Mesendoderm (in vitro differentiated cells): ENCODE measurements at regions not wholly inside any gene's neighbourhood (a gene's known extent, or its start where the extent isn't known, plus 50 kb on each side); places are given as distances from the start of the nearest gene placed in this dataset.

ENCODE experiments used
- DNase-seq: peaks from one replicate; pipeline ENCODE4 v3.0.0; 2013
- H2AK5ac ChIP-seq: 2 replicates; pipeline ENCODE4 v1.6.1; 2013; ENCODE audit warnings: low read length, inconsistent platforms
- H2BK120ac ChIP-seq: 2 replicates; pipeline ENCODE4 v1.6.1; 2013; ENCODE audit warnings: low read depth, mild to moderate bottlenecking, low read length, moderate library complexity, mixed read lengths
- H2BK15ac ChIP-seq: replicated peaks from 2 replicates; pipeline ENCODE4 v1.6.1; 2013; ENCODE audit warnings: low read depth, mild to moderate bottlenecking, moderate library complexity
- H2BK5ac ChIP-seq: 2 replicates; pipeline ENCODE4 v1.6.1; 2013; ENCODE audit warnings: low read length, inconsistent platforms
- H3K18ac ChIP-seq: 2 replicates; pipeline ENCODE4 v1.6.1; 2013; ENCODE audit warnings: mild to moderate bottlenecking, low read length, mixed read lengths
- H3K23ac ChIP-seq: one replicate; pipeline ENCODE4 v1.6.1; 2013; ENCODE audit warnings: low read length
- H3K27ac ChIP-seq: 2 replicates; pipeline ENCODE4 v1.5.1; 2013; ENCODE audit warnings: low read depth, mild to moderate bottlenecking, inconsistent platforms, low read length, moderate library complexity
- H3K27me3 ChIP-seq: 2 replicates; pipeline ENCODE4 v1.6.1; 2013; ENCODE audit warnings: low read length, control low read depth, mild to moderate bottlenecking, inconsistent platforms; ENCODE audit not compliant: insufficient read depth, poor library complexity
- H3K36me3 ChIP-seq: 2 replicates; pipeline ENCODE4 v1.6.1; 2013; ENCODE audit warnings: low read length, inconsistent platforms; ENCODE audit not compliant: control insufficient read depth, insufficient read depth
- H3K4ac ChIP-seq: one replicate; pipeline ENCODE4 v1.6.1; 2013; ENCODE audit warnings: low read depth, mild to moderate bottlenecking, low read length, moderate library complexity
- H3K4me1 ChIP-seq: 2 replicates; pipeline ENCODE4 v1.6.1; 2013; ENCODE audit warnings: low read depth, low read length, inconsistent platforms; ENCODE audit not compliant: control insufficient read depth
- H3K4me2 ChIP-seq: 2 replicates; pipeline ENCODE4 v1.6.1; 2013; ENCODE audit warnings: low read length
- H3K4me3 ChIP-seq: 2 replicates; pipeline ENCODE4 v1.5.1; 2013; ENCODE audit warnings: mild to moderate bottlenecking, low read length
- H3K56ac ChIP-seq: one replicate; pipeline ENCODE4 v1.6.1; 2013; ENCODE audit warnings: low read length
- H3K79me1 ChIP-seq: 2 replicates; pipeline ENCODE4 v1.6.1; 2013; ENCODE audit warnings: low read length, inconsistent platforms
- H3K79me2 ChIP-seq: 2 replicates; pipeline ENCODE4 v1.6.1; 2013; ENCODE audit warnings: mild to moderate bottlenecking, low read length; ENCODE audit not compliant: control insufficient read depth, insufficient read depth
- H3K9ac ChIP-seq: 2 replicates; pipeline ENCODE4 v1.6.1; 2013; ENCODE audit warnings: low read length, inconsistent platforms
- H4K5ac ChIP-seq: one replicate; pipeline ENCODE4 v1.6.1; 2013; ENCODE audit warnings: low read length
- H4K8ac ChIP-seq: one replicate; pipeline ENCODE4 v1.6.1; 2013; ENCODE audit warnings: low read depth, mild to moderate bottlenecking, control low read depth, low read length, moderate library complexity
- WGBS: extraction: QIAGEN DNeasy Blood & Tissue Kit; methylation state at CpG from one replicate; pipeline ENCODE4 v1.1.7; 2013; ENCODE audit warnings: low lambda C conversion rate, missing lambda C conversion rate; ENCODE audit not compliant: insufficient coverage; ENCODE audit errors: extremely low coverage; 5-methylcytosine and 5-hydroxymethylcytosine counted together

DNA sequence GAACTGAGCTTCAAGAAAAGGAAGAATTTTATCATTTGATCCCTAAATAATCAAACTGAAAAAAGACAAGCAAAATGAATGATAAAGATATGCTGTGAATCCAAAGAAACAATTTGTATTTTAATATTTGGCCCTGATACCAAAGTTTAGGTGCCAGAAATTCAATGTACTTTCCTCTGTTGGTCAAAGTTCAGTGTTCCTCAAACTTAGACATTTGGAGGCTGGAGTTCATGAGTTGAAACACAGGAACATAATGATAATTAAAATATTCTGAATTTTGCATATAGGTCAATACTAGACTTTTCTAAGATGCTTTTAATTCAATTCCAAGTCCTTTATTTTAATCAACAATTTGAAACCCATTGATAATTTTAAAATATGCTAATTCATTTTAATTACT is 1007.7 kb upstream of the ATXN7L3B start:
- H3K4me1 ChIP-seq = no peaks in the 10 kb centered on the region
- H2BK15ac ChIP-seq = no peak overlapping the region
- no peak overlapping the region for H2BK120ac ChIP-seq
- no peaks in the 10 kb centered on the region for H3K36me3 ChIP-seq
- no peak overlapping the region for H3K4ac ChIP-seq
- no peak overlapping the region for H2AK5ac ChIP-seq
- no peak overlapping the region for H3K9ac ChIP-seq
- no peak for DNase-seq
- H3K4me2 ChIP-seq = no peak overlapping the region
- H4K5ac ChIP-seq = no peak overlapping the region
- H3K18ac ChIP-seq = no peak overlapping the region
- H3K23ac ChIP-seq = no peak overlapping the region
- no peaks in the 10 kb centered on the region for H3K27me3 ChIP-seq
- H4K8ac ChIP-seq = no peak overlapping the region
- no peak overlapping the region for H3K56ac ChIP-seq
- no peak overlapping the region for H2BK5ac ChIP-seq
- no peak overlapping the region for H3K27ac ChIP-seq
- no peaks in the 10 kb centered on the region for H3K79me1 ChIP-seq
- H3K79me2 ChIP-seq = no peaks in the 10 kb centered on the region
- H3K4me3 ChIP-seq = no peak overlapping the region

GRCh38 chr12:73531752-73532151 is 1005.9 kb upstream of the ATXN7L3B start:
- no peaks in the 10 kb centered on the region for H3K27me3 ChIP-seq
- no peak overlapping the region for H2BK120ac ChIP-seq
- DNase-seq = no peak
- H3K4me2 ChIP-seq = no peak overlapping the region
- no peaks in the 10 kb centered on the region for H3K36me3 ChIP-seq
- H2BK5ac ChIP-seq = no peak overlapping the region
- H3K9ac ChIP-seq = no peak overlapping the region
- no peaks in the 10 kb centered on the region for H3K79me1 ChIP-seq
- no peak overlapping the region for H3K56ac ChIP-seq
- H4K5ac ChIP-seq = no peak overlapping the region
- H3K4me1 ChIP-seq = no peaks in the 10 kb centered on the region
- H3K4me3 ChIP-seq = no peak overlapping the region
- H4K8ac ChIP-seq = no peak overlapping the region
- H2AK5ac ChIP-seq = no peak overlapping the region
- H3K23ac ChIP-seq = no peak overlapping the region
- no peak overlapping the region for H3K4ac ChIP-seq
- H3K18ac ChIP-seq = no peak overlapping the region
- H2BK15ac ChIP-seq = no peak overlapping the region
- H3K79me2 ChIP-seq = no peaks in the 10 kb centered on the region
- no peak overlapping the region for H3K27ac ChIP-seq

- no peaks in the 10 kb centered on the region for H3K79me2 ChIP-seq
- H2BK15ac ChIP-seq = no peak overlapping the region
- no peak overlapping the region for H3K4me2 ChIP-seq
- no peak overlapping the region for H3K4ac ChIP-seq
- H3K36me3 ChIP-seq = no peaks in the 10 kb centered on the region
- H3K9ac ChIP-seq = no peak overlapping the region
- no peak overlapping the region for H2BK120ac ChIP-seq
- H3K4me1 ChIP-seq = no peaks in the 10 kb centered on the region
- no peak overlapping the region for H4K5ac ChIP-seq
- H3K18ac ChIP-seq = no peak overlapping the region
- H3K79me1 ChIP-seq = no peaks in the 10 kb centered on the region
- H3K27ac ChIP-seq = no peak overlapping the region
- no peak overlapping the region for H3K4me3 ChIP-seq
- H2AK5ac ChIP-seq = no peak overlapping the region
- no peaks in the 10 kb centered on the region for H3K27me3 ChIP-seq
- no peak overlapping the region for H3K56ac ChIP-seq
- no peak overlapping the region for H2BK5ac ChIP-seq
- peak; percentile 8 for DNase-seq
- no peak overlapping the region for H4K8ac ChIP-seq
- H3K23ac ChIP-seq = no peak overlapping the region
Observed at GRCh38 chr12:73547421-73547820, 990.2 kb upstream of the ATXN7L3B start.

DNA sequence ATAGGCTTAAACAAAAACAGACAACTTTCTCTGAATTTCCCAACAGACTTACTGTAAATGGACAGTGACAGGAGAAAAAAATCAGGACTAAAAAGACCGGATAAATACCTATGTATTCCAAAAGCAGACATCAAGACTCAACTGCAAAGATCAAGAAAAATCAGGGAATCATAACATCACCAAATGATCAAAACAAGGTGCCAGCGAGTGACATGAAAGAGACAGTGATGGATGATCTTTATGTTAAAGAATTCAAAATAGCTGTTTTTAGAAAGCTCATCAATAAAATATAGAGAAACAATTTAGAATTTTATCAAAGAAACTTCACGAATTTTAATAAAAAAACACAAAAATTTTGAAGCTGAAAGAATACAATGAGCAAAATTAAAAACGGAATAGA is 952.5 kb upstream of the ATXN7L3B start:
- H2BK15ac ChIP-seq = no peak overlapping the region
- H3K9ac ChIP-seq = no peak overlapping the region
- H3K56ac ChIP-seq = no peak overlapping the region
- H3K27ac ChIP-seq = no peak overlapping the region
- no peak overlapping the region for H2BK120ac ChIP-seq
- H3K23ac ChIP-seq = no peak overlapping the region
- H2BK5ac ChIP-seq = no peak overlapping the region
- no peak overlapping the region for H3K4ac ChIP-seq
- H2AK5ac ChIP-seq = no peak overlapping the region
- DNase-seq = no peak
- no CpG with 5 or more reads among the region's 4 CpGs for WGBS
- H3K27me3 ChIP-seq = no peaks in the 10 kb centered on the region
- H4K8ac ChIP-seq = no peak overlapping the region
- H3K4me2 ChIP-seq = no peak overlapping the region
- H3K4me1 ChIP-seq = no peaks in the 10 kb centered on the region
- no peaks in the 10 kb centered on the region for H3K36me3 ChIP-seq
- no peak overlapping the region for H4K5ac ChIP-seq
- H3K18ac ChIP-seq = no peak overlapping the region
- no peak overlapping the region for H3K4me3 ChIP-seq
- H3K79me2 ChIP-seq = no peaks in the 10 kb centered on the region
- no peaks in the 10 kb centered on the region for H3K79me1 ChIP-seq

DNA sequence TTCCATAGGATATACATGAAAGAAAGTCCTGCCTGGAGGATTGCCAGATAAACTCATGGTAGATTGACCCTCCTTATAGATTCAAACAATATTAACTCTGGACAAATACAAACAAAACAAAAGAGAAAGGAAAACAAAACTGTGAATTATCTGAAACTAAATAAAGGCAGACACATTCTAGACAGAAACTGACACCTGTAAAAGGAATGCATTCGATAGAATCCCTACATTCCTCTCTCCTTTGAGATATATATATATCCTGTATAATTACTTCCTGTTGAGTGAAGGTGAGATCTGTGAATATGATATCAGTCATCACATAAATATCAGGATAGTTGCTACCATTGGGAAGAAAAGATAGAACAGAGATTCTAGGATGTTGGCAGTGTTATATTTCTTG is 948.4 kb upstream of the ATXN7L3B start:
- no peak overlapping the region for H3K56ac ChIP-seq
- no peaks in the 10 kb centered on the region for H3K79me2 ChIP-seq
- no peak overlapping the region for H2BK5ac ChIP-seq
- H2BK15ac ChIP-seq = no peak overlapping the region
- no peaks in the 10 kb centered on the region for H3K79me1 ChIP-seq
- H3K18ac ChIP-seq = no peak overlapping the region
- no peak for DNase-seq
- H3K4me1 ChIP-seq = no peaks in the 10 kb centered on the region
- no peaks in the 10 kb centered on the region for H3K27me3 ChIP-seq
- no peak overlapping the region for H3K4me3 ChIP-seq
- no peak overlapping the region for H3K9ac ChIP-seq
- no peak overlapping the region for H3K27ac ChIP-seq
- no peak overlapping the region for H3K4me2 ChIP-seq
- no peak overlapping the region for H3K4ac ChIP-seq
- WGBS = no CpG with 5 or more reads among the region's 1 CpG
- H4K8ac ChIP-seq = no peak overlapping the region
- no peak overlapping the region for H2BK120ac ChIP-seq
- no peaks in the 10 kb centered on the region for H3K36me3 ChIP-seq
- H2AK5ac ChIP-seq = no peak overlapping the region
- H3K23ac ChIP-seq = no peak overlapping the region
- no peak overlapping the region for H4K5ac ChIP-seq

- Histone ChIP-seq H3K79me2 (no peaks in the 10 kb centered on the region), H3K27ac (no peak overlapping the region), H3K9ac (no peak overlapping the region), H3K4ac (no peak overlapping the region), H3K4me2 (no peak overlapping the region), H3K23ac (no peak overlapping the region), H3K36me3 (no peaks in the 10 kb centered on the region), H4K5ac (no peak overlapping the region), H3K56ac (no peak overlapping the region), H3K4me1 (no peaks in the 10 kb centered on the region), H2BK15ac (no peak overlapping the region), H2AK5ac (no peak overlapping the region), H3K4me3 (no peak overlapping the region), H3K27me3 (no peaks in the 10 kb centered on the region), H2BK120ac (no peak overlapping the region), H3K79me1 (no peaks in the 10 kb centered on the region), H3K18ac (no peak overlapping the region), H2BK5ac (no peak overlapping the region), H4K8ac (no peak overlapping the region)
- DNase-seq = no peak
- WGBS = no CpG with 5 or more reads among the region's 1 CpG
Observed at GRCh38 chr12:73598626-73599025, 939.0 kb upstream of the ATXN7L3B start.
